ENCODE measurements at regions not wholly inside any gene's neighbourhood (a gene's known extent, or its start where the extent isn't known, plus 50 kb on each side); places are given as distances from the start of the nearest gene placed in this dataset.

DNA sequence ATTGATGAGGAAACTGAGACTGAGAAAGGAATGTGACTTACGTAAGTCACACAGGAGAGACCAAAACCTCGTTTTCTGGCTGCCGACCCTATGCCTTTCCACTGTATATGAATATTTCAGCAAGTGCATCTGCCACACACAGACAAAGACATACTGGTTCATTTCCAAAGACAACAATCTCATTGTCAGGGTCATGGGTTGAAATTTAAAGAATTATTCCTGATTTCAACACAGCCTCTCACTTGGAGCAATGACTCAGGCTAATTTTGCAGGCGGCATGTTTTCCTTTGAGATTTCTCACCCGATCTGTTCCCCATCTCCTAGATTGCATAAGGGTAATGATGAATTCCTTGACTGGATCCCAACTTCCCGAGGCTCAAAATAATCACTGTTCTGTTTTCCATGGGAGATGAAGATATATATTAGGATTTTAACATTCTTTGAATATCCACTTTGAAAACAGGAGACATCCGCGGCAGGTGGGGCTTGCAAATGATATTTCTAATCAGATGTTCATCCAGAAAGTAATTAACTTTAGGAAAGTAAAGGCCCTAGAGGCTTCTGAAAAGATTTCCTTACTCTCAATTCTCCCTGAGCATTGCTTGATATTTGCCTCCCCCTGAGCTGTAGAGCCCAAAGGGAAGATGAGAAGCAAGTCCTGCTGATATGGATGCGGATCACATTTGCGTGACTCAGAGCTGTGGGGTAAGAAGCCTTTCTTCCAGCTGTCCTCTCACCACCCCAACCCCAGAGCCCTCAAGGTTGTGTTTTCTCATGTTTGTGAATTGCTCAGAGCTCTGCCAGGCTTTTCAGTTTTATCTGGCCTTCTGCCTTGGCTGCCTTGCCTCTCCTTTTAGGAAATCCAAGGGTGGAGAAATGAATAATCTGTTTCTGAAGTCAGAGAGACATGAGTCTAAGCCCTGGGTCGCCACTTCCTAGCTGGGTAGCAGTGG is 361.1 kb upstream of the BOD1L1 start:
- TF ChIP-seq, protein P1, sequence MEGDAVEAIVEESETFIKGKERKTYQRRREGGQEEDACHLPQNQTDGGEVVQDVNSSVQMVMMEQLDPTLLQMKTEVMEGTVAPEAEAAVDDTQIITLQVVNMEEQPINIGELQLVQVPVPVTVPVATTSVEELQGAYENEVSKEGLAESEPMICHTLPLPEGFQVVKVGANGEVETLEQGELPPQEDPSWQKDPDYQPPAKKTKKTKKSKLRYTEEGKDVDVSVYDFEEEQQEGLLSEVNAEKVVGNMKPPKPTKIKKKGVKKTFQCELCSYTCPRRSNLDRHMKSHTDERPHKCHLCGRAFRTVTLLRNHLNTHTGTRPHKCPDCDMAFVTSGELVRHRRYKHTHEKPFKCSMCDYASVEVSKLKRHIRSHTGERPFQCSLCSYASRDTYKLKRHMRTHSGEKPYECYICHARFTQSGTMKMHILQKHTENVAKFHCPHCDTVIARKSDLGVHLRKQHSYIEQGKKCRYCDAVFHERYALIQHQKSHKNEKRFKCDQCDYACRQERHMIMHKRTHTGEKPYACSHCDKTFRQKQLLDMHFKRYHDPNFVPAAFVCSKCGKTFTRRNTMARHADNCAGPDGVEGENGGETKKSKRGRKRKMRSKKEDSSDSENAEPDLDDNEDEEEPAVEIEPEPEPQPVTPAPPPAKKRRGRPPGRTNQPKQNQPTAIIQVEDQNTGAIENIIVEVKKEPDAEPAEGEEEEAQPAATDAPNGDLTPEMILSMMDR (IDR thresholded peaks at IDR 0.05), result no peak
- TF ChIP-seq POLR2A (IDR thresholded peaks at IDR 0.05), result peak in 1 of 2 donors; percentile 53

Measured in adrenal gland (tissue), 5 donors.